ENCODE measurements at regions not wholly inside any gene's neighbourhood (a gene's known extent, or its start where the extent isn't known, plus 50 kb on each side); places are given as distances from the start of the nearest gene placed in this dataset.
A peak's percentile ranks its signal among the peaks of the same experiment; 100 is the strongest.

DNA sequence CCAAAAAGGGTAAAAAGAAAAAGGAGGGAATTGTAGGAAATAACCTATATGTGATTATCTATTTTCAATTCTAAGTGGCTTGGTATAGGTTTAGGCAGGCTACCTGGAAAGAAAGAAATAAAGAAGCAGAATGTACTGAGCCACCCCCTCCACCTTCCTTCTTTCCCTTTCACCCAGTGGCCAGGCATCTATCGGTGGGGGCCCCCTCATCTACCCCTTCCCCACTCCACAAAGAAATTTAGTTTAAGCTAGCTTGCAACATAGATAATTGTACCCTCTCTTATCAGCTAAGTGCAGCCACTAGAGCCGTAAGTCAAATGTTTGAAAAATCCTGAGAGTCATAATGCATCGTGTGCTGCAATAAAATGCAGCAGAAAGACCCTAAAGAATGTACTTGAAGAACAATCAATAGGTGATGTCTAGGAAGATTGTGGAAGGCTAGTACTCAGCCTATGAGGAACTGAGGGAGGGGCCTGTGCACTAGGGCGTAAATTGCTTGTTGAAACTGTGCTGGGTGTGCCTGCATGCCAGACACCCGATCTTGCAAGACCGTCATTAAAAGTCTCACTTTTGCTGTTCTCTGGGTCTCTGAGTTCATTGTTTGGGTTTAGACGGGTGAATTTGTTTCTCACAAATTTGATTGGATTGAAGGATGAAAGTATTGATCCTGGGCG lies 53.0 kb downstream of the PPIAL4D start:
- peak; percentile 42 for TF ChIP-seq TEAD4 (IDR thresholded peaks at IDR 0.05)

DNA sequence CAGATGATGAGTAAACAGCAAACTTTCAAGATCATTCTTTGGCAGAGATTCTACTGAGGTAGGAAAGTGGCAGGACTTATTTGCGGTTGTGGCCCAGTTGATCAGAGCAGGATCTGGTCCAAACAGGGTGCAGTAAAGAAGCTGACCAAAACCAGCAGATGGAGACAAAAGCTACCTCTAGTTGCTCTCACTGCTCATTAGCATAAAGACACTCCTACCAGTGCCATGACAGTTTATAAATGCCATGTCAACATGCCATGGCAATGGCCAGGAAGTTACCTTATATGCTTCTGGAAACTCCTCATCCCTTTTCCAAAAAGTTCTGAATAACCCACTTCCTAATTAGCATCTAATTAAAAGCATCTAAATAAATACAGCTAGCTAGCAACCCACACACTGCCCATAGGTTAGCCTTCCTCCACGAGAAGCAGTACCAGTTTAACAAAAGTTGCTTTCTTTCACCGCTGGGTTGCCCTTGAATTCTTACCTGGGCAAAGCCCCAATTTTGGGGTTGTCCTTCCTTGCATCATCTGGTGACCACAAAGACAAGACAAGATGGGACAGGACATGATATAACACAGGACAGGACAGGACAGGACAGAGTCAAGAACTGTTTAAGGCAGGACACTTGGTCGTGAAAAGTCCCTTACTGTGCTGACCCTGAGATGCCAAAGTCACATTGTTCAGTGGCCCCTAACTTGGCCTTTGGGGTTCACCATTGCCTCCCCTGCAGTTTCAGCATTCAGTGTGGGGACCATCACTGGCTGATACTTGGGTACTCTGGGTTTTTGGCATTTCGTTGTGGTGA lies 59.2 kb downstream of the PPIAL4D start:
- 0 out of 2 replicates have a peak, but pooled peaks have one; percentile 6 for TF ChIP-seq RAD21 (IDR thresholded peaks at IDR 0.05; ENCODE audit: low read depth)

Measured in Ishikawa (cell line).